Liver (tissue), 8 donors: ENCODE measurements at regions not wholly inside any gene's neighbourhood (a gene's known extent, or its start where the extent isn't known, plus 50 kb on each side); places are given as distances from the start of the nearest gene placed in this dataset.

ENCODE experiments used
- DNase-seq: peaks from one replicate; pipeline ENCODE4 v3.0.0-alpha.2; 2017; ENCODE audit warnings: low spot score
- H3K27ac ChIP-seq, 2 donors: one replicate each; pipeline ENCODE4 v1.7.0; 2013; ENCODE audit warnings: inconsistent platforms in 2 of 2, low read length in 2 of 2, control low read depth in 1 of 2, low read depth in 1 of 2, mild to moderate bottlenecking in 1 of 2
- H3K27me3 ChIP-seq, 4 donors: one replicate each; pipeline versions ENCODE4 v1.6.1 to v1.7.0; 2013; ENCODE audit warnings: low read length in 3 of 4, inconsistent platforms in 1 of 4, mild to moderate bottlenecking in 1 of 4, moderate library complexity in 1 of 4; ENCODE audit not compliant: control insufficient read depth in 4 of 4, insufficient read depth in 4 of 4
- H3K36me3 ChIP-seq, 4 donors: one replicate each; pipeline versions ENCODE4 v1.6.1 to v1.7.0; 2013; ENCODE audit warnings: low read length in 3 of 4, mild to moderate bottlenecking in 3 of 4, low read depth in 1 of 4, moderate library complexity in 1 of 4; ENCODE audit not compliant: control insufficient read depth in 4 of 4, insufficient read depth in 3 of 4
- H3K4me1 ChIP-seq, 4 donors: one replicate each; pipeline versions ENCODE4 v1.6.1 to v1.7.0; 2013; ENCODE audit warnings: low read length in 3 of 4, mild to moderate bottlenecking in 3 of 4, moderate library complexity in 1 of 4; ENCODE audit not compliant: control insufficient read depth in 4 of 4, insufficient read depth in 4 of 4
- H3K4me3 ChIP-seq, 3 donors: one replicate each; pipeline versions ENCODE4 v1.6.1 to v1.7.0; 2013; ENCODE audit warnings: low read length in 3 of 3, control low read depth in 1 of 3, low read depth in 1 of 3, mild to moderate bottlenecking in 1 of 3
- H3K9ac ChIP-seq, 2 donors: one replicate each; pipeline ENCODE4 v1.7.0; 2013; ENCODE audit warnings: low read length in 2 of 2, mild to moderate bottlenecking in 2 of 2, moderate library complexity in 2 of 2, control low read depth in 1 of 2, low read depth in 1 of 2
- H3K9me3 ChIP-seq, 4 donors: one replicate each; pipeline versions ENCODE4 v1.6.1 to v1.7.0; 2013; ENCODE audit warnings: low read length in 3 of 4; ENCODE audit not compliant: control insufficient read depth in 4 of 4
- ATF3 ChIP-seq: IDR thresholded peaks from 2 replicates; pipeline ENCODE4 v1.6.1; 2016; ENCODE audit warnings: antibody characterized with exemption
- CTCF ChIP-seq: fragments of 150-350 bp; IDR thresholded peaks from 2 replicates; pipeline ENCODE4 v1.5.1; 2017; ENCODE audit warnings: improper control_type of control experiment, low read depth, low read length; ENCODE audit not compliant: missing input control
- EGR1 ChIP-seq, 2 donors: IDR thresholded peaks; 2 replicates each; pipeline ENCODE4 v1.6.1; 2016 to 2018; ENCODE audit warnings: antibody characterized with exemption in 2 of 2, low read depth in 2 of 2
- FOXA1 ChIP-seq: IDR thresholded peaks from 2 replicates; pipeline ENCODE4 v1.6.1; 2016; ENCODE audit warnings: antibody characterized with exemption
- FOXA2 ChIP-seq: IDR thresholded peaks from 2 replicates; pipeline ENCODE4 v1.6.1; 2016; ENCODE audit warnings: antibody characterized with exemption
- GABPA ChIP-seq, 2 donors: IDR thresholded peaks in 1 of 2; conservative IDR thresholded peaks in 1 of 2; 2 replicates each; pipeline ENCODE4 v1.6.1; 2016; ENCODE audit warnings: antibody characterized with exemption in 2 of 2, mild to moderate bottlenecking in 1 of 2, moderate library complexity in 1 of 2
- HNF4A ChIP-seq, 2 donors: conservative IDR thresholded peaks; 2 replicates each; pipeline ENCODE4 v1.6.1; 2016; ENCODE audit warnings: antibody characterized with exemption in 2 of 2, mild to moderate bottlenecking in 2 of 2
- HNF4G ChIP-seq: IDR thresholded peaks from 2 replicates; pipeline ENCODE4 v1.6.1; 2016; ENCODE audit warnings: antibody characterized with exemption
- JUND ChIP-seq, 2 donors: IDR thresholded peaks; 2 replicates each; pipeline ENCODE4 v1.6.1; 2016; ENCODE audit warnings: antibody characterized with exemption in 2 of 2
- MAX ChIP-seq: IDR thresholded peaks from 2 replicates; pipeline ENCODE4 v1.6.1; 2016; ENCODE audit warnings: antibody characterized with exemption
- NR2F2 ChIP-seq: IDR thresholded peaks from 2 replicates; pipeline ENCODE4 v1.6.1; 2016; ENCODE audit warnings: antibody characterized with exemption
- RAD21 ChIP-seq, 2 donors: IDR thresholded peaks; 2 replicates each; pipeline ENCODE4 v1.6.1; 2016; ENCODE audit warnings: antibody characterized with exemption in 2 of 2, mild to moderate bottlenecking in 2 of 2
- REST ChIP-seq: IDR thresholded peaks from 2 replicates; pipeline ENCODE4 v1.6.1; 2016; ENCODE audit warnings: antibody characterized with exemption, mild to moderate bottlenecking
- RXRA ChIP-seq, 2 donors: IDR thresholded peaks; 2 replicates each; pipeline ENCODE4 v1.6.1; 2017 to 2018; ENCODE audit warnings: antibody characterized with exemption in 2 of 2, mild to moderate bottlenecking in 1 of 2
- SP1 ChIP-seq: IDR thresholded peaks from 2 replicates; pipeline ENCODE4 v1.6.1; 2018; ENCODE audit warnings: antibody characterized with exemption, mild to moderate bottlenecking
- TAF1 ChIP-seq: conservative IDR thresholded peaks from 2 replicates; pipeline ENCODE4 v1.6.1; 2016; ENCODE audit warnings: antibody characterized with exemption, mild to moderate bottlenecking
- YY1 ChIP-seq: IDR thresholded peaks from 2 replicates; pipeline ENCODE4 v1.6.1; 2016; ENCODE audit warnings: antibody characterized with exemption, mild to moderate bottlenecking
- ZBTB33 ChIP-seq: IDR thresholded peaks from 2 replicates; pipeline ENCODE4 v1.6.1; 2016; ENCODE audit warnings: antibody characterized with exemption
- WGBS: extraction: QIAGEN DNeasy Blood & Tissue Kit; methylation state at CpG from one replicate; pipeline ENCODE4 v1.1.7; 2013; 5-methylcytosine and 5-hydroxymethylcytosine counted together
- donor health status: healthy.
- donor health status: healthy.
- donor health status: healthy.
- donor health status: healthy.
- donor health status: healthy.

- TF ChIP-seq CTCF = no peak
Observed at GRCh38 chr20:58587467-58587866, 63.6 kb upstream of the STX16 start (continued).

GRCh38 chr20:58586565-58587093, 64.5 kb upstream of the STX16 start:
- 70% methylated on average over 6 of the region's 6 CpGs for WGBS
- H3K9me3 ChIP-seq = peaks cover 0 to 4% (median 0%) of the 10 kb centered on the region in 4 donors
- no peak overlapping the region for H3K9ac ChIP-seq
- no peak overlapping the region for H3K4me3 ChIP-seq
- DNase-seq = no peak
- no peak for TF ChIP-seq FOXA2
- no peak for TF ChIP-seq ZBTB33
- TF ChIP-seq HNF4G = no peak
- no peak for TF ChIP-seq GABPA (IDR thresholded peaks at IDR 0.05 in 1 of 2, conservative IDR thresholded peaks at IDR 0.05 in 1 of 2)
- TF ChIP-seq HNF4A (conservative IDR thresholded peaks at IDR 0.05) = no peak
- no peak for TF ChIP-seq YY1
- no peak for TF ChIP-seq TAF1
- TF ChIP-seq MAX = no peak
- TF ChIP-seq RAD21 (IDR thresholded peaks at IDR 0.05) = no peak
- TF ChIP-seq REST = no peak
- no peak for TF ChIP-seq EGR1 (IDR thresholded peaks at IDR 0.05; ENCODE audit: low read depth in 2 of 2)
- no peak for TF ChIP-seq RXRA (IDR thresholded peaks at IDR 0.05)
- no peak for TF ChIP-seq CTCF
- TF ChIP-seq NR2F2 = no peak
- TF ChIP-seq ATF3 = no peak
- no peak for TF ChIP-seq JUND (IDR thresholded peaks at IDR 0.05)
- TF ChIP-seq FOXA1 = no peak
- TF ChIP-seq SP1 = no peak
- H3K4me1 ChIP-seq = no peaks in the 10 kb centered on the region
- H3K36me3 ChIP-seq = no peaks in the 10 kb centered on the region
- peaks cover 0 to 2% (median 0%) of the 10 kb centered on the region in 4 donors for H3K27me3 ChIP-seq
- H3K27ac ChIP-seq = no peak overlapping the region
